ENCODE measurements at regions not wholly inside any gene's neighbourhood (a gene's known extent, or its start where the extent isn't known, plus 50 kb on each side); places are given as distances from the start of the nearest gene placed in this dataset.

DNA sequence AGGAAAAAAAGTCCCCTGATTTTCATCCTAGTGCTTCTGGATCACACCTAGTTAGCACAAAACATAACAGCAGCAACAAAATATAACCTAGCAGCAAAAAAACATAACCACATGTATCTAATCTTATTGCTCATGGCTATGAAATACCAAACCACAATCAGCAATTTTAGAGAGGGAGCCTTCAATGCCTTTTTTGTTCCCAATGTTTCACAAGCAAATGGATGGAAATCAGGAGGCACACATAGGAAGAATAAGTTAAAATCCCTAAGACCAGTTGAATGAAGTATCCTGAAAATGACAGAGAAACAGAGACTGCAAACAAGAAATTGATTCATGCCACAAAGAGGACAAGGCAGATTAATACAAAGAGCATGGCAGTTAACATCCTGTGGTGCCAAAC is 361.6 kb downstream of the GPM6A start:
- TF ChIP-seq POLR2AphosphoS5 (IDR thresholded peaks at IDR 0.05; ENCODE audit: low read depth, low read length) (no peak), EZH2 (IDR thresholded peaks at IDR 0.05; ENCODE audit: low read depth, low read length, severe bottlenecking) (no peak), GABPA (IDR thresholded peaks at IDR 0.05; ENCODE audit: borderline replicate concordance, insufficient read depth, low read length) (no peak), JUND (IDR thresholded peaks at IDR 0.05; ENCODE audit: low read length) (no peak), ZNF274 (IDR thresholded peaks at IDR 0.05; ENCODE audit: borderline replicate concordance, extremely low read depth, low read length) (no peak), RFX5 (IDR thresholded peaks at IDR 0.05; ENCODE audit: borderline replicate concordance, low read depth, low read length) (no peak), SP2 (IDR thresholded peaks at IDR 0.05; ENCODE audit: low read length) (no peak), POLR2A (IDR thresholded peaks at IDR 0.05; ENCODE audit: control extremely low read depth in 1 of 2, low read depth in 2 of 2, low read length in 2 of 2) (no peak), TAF1 (IDR thresholded peaks at IDR 0.05; ENCODE audit: low read depth, low read length) (no peak), SP4 (IDR thresholded peaks at IDR 0.05; ENCODE audit: low read length) (no peak), BRCA1 (IDR thresholded peaks at IDR 0.05; ENCODE audit: low read depth, low read length) (no peak), KDM1A (IDR thresholded peaks at IDR 0.05; ENCODE audit: borderline replicate concordance, low read length) (no peak)
- TF ChIP-seq, protein P1, sequence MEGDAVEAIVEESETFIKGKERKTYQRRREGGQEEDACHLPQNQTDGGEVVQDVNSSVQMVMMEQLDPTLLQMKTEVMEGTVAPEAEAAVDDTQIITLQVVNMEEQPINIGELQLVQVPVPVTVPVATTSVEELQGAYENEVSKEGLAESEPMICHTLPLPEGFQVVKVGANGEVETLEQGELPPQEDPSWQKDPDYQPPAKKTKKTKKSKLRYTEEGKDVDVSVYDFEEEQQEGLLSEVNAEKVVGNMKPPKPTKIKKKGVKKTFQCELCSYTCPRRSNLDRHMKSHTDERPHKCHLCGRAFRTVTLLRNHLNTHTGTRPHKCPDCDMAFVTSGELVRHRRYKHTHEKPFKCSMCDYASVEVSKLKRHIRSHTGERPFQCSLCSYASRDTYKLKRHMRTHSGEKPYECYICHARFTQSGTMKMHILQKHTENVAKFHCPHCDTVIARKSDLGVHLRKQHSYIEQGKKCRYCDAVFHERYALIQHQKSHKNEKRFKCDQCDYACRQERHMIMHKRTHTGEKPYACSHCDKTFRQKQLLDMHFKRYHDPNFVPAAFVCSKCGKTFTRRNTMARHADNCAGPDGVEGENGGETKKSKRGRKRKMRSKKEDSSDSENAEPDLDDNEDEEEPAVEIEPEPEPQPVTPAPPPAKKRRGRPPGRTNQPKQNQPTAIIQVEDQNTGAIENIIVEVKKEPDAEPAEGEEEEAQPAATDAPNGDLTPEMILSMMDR (IDR thresholded peaks at IDR 0.05; ENCODE audit: control extremely low read depth in 1 of 3, insufficient read depth in 1 of 3, low read depth in 1 of 3, low read length in 3 of 3), result no peak
- TF ChIP-seq, protein P2, sequence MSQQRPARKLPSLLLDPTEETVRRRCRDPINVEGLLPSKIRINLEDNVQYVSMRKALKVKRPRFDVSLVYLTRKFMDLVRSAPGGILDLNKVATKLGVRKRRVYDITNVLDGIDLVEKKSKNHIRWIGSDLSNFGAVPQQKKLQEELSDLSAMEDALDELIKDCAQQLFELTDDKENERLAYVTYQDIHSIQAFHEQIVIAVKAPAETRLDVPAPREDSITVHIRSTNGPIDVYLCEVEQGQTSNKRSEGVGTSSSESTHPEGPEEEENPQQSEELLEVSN (IDR thresholded peaks at IDR 0.05), result no peak

Measured in H1 (cell line).